ENCODE measurements at regions not wholly inside any gene's neighbourhood (a gene's known extent, or its start where the extent isn't known, plus 50 kb on each side); places are given as distances from the start of the nearest gene placed in this dataset.
"Not testable (repeated sequence)": the region's sequence is repeated elsewhere in the genome, so short reads cannot be mapped to it uniquely, and the experiment has no call there.

DNA sequence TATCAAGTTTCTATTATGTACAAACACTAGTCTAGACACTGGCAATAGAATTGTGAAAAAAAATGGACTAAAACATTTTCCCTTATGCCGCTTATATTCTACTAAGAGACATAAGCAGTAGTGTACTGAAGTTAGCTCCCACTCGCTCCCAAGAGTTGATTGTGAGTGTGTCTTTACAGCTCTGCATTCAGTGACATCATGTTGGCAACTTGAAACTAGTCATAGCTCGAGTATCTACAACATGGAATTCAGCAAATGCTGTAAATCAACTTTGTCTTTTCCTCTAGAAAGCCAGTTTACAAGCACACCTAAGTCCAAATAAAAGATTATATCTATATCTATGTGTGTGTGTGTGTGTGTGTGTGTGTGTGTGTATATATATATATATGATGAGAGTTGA lies 58.8 kb upstream of the MAGI2 start:
- no peak for TF ChIP-seq POLR2A (IDR thresholded peaks at IDR 0.05)
- TF ChIP-seq, protein P1, sequence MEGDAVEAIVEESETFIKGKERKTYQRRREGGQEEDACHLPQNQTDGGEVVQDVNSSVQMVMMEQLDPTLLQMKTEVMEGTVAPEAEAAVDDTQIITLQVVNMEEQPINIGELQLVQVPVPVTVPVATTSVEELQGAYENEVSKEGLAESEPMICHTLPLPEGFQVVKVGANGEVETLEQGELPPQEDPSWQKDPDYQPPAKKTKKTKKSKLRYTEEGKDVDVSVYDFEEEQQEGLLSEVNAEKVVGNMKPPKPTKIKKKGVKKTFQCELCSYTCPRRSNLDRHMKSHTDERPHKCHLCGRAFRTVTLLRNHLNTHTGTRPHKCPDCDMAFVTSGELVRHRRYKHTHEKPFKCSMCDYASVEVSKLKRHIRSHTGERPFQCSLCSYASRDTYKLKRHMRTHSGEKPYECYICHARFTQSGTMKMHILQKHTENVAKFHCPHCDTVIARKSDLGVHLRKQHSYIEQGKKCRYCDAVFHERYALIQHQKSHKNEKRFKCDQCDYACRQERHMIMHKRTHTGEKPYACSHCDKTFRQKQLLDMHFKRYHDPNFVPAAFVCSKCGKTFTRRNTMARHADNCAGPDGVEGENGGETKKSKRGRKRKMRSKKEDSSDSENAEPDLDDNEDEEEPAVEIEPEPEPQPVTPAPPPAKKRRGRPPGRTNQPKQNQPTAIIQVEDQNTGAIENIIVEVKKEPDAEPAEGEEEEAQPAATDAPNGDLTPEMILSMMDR (IDR thresholded peaks at IDR 0.05): no peak
- Histone ChIP-seq H3K27me3 (no peaks in the 10 kb centered on the region), H3K9me3 (no peaks in the 10 kb centered on the region), H3K4me3 (no peak overlapping the region), H3K27ac (no peak overlapping the region), H3K36me3 (no peaks in the 10 kb centered on the region), H3K4me1 (no peaks in the 10 kb centered on the region)
- WGBS (ENCODE audit: insufficient coverage, low coverage, low lambda C conversion rate, missing lambda C conversion rate): 71% methylated on average over 3 of the region's 3 CpGs
- intact Hi-C loops (cut with DNase I): no loop called here
- ATAC-seq (no peak), DNase-seq (no peak)

GRCh38 chr7:79511056-79511455 lies 57.6 kb upstream of the MAGI2 start:
- H3K27me3 ChIP-seq; intact Hi-C loops (cut with DNase I); H3K4me3 ChIP-seq; H3K9me3 ChIP-seq; ATAC-seq; H3K36me3 ChIP-seq; DNase-seq; H3K4me1 ChIP-seq; H3K27ac ChIP-seq: not testable (repeated sequence)
- 82% methylated on average over 1 of the region's 1 CpG for WGBS (ENCODE audit: insufficient coverage, low coverage, low lambda C conversion rate, missing lambda C conversion rate)

GRCh38 chr7:79507131-79507530 lies 53.7 kb upstream of the MAGI2 start:
- H3K27me3 ChIP-seq: no peaks in the 10 kb centered on the region
- no peaks in the 10 kb centered on the region for H3K9me3 ChIP-seq
- ATAC-seq (no peak), DNase-seq (no peak)
- TF ChIP-seq POLR2A (IDR thresholded peaks at IDR 0.05): no peak
- TF ChIP-seq, protein P1 (IDR thresholded peaks at IDR 0.05): no peak
- WGBS (ENCODE audit: insufficient coverage, low coverage, low lambda C conversion rate, missing lambda C conversion rate): 60% methylated on average over 6 of the region's 6 CpGs
- intact Hi-C loops (cut with DNase I): no loop called here
- H3K27ac ChIP-seq: no peak overlapping the region
- no peak overlapping the region for H3K4me3 ChIP-seq
- H3K4me1 ChIP-seq: no peaks in the 10 kb centered on the region
- H3K36me3 ChIP-seq: no peaks in the 10 kb centered on the region

- Histone ChIP-seq H3K27me3 (no peaks in the 10 kb centered on the region), H3K4me3 (no peak overlapping the region), H3K36me3 (no peaks in the 10 kb centered on the region), H3K4me1 (no peaks in the 10 kb centered on the region), H3K9me3 (no peaks in the 10 kb centered on the region), H3K27ac (no peak overlapping the region)
- DNase-seq (no peak), ATAC-seq (no peak)
- intact Hi-C loops (cut with DNase I): no loop called here
- TF ChIP-seq, protein P1 (IDR thresholded peaks at IDR 0.05): no peak
- no peak for TF ChIP-seq POLR2A (IDR thresholded peaks at IDR 0.05)
- WGBS (ENCODE audit: insufficient coverage, low coverage, low lambda C conversion rate, missing lambda C conversion rate): 45% methylated on average over 2 of the region's 2 CpGs
These were observed 53.0 kb upstream of the MAGI2 start for GRCh38 chr7:79506481-79506880.

DNA sequence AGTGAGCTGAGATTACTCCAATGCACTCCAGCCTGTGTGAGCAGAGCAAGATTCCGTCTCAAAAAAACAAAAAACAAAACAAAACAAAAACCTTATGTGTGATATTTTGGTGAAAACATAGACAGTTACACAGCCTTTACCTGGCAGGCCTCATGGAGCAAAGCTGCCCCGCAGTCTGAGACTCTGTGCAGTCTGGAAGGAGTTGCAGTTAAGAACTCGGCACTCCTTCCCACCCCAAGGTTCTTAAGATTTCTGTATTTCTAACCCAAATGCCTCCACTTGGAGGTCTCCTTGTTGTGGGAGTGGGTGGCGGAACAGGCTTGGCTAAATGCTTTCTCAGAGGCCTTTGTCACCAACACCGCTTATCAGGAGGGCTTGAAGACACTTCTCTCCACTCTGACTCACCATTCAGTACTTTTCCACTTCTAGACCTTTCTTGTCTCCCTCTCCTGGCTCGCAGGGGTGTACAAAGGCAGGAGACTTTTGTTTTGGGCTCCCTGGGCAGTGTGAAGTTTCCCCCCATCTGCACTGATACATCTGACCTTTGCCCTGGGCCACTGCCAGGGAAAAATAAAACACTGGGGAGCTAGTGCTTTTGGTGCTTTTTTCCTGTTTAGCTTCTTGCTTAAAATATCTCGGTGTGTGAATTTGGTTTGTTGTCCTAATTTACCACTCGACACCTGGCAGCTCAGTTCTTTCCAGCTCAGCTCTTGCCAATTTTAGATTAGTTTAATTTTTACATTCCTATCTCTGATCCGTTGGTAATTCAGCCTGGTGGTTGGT lies 51.3 kb upstream of the MAGI2 start:
- TF ChIP-seq POLR2A (IDR thresholded peaks at IDR 0.05): no peak
- TF ChIP-seq, protein P1 (IDR thresholded peaks at IDR 0.05): no peak
- Histone ChIP-seq H3K9me3 (no peaks in the 10 kb centered on the region), H3K27ac (no peak overlapping the region), H3K4me1 (no peaks in the 10 kb centered on the region), H3K4me3 (no peak overlapping the region), H3K27me3 (no peaks in the 10 kb centered on the region), H3K36me3 (no peaks in the 10 kb centered on the region)
- ATAC-seq (no peak), DNase-seq (no peak)
- 64% methylated on average over 8 of the region's 9 CpGs for WGBS (ENCODE audit: insufficient coverage, low coverage, low lambda C conversion rate, missing lambda C conversion rate)
- intact Hi-C loops (cut with DNase I): no loop called here

Small RNA genes in the stretch of these regions (small RNA-seq; reads per million reads assigned to genes)
- 0 reads per million in 2 experiments for gene RNA5SP234
- gene RNU6-849P: 0 reads per million in 2 experiments

Measured in right lobe of liver (tissue), 6 donors.